Cardiac septum (tissue), 1 donor: ENCODE measurements at regions not wholly inside any gene's neighbourhood (a gene's known extent, or its start where the extent isn't known, plus 50 kb on each side); places are given as distances from the start of the nearest gene placed in this dataset.

Experiments used
- DNase-seq: peaks from one replicate; pipeline ENCODE4 v3.0.0-alpha.2; 2020; ENCODE audit warnings: low spot score
- intact Hi-C: fragments of 100-400 bp; cut with DNase I; formaldehyde crosslinking; loops from one replicate; pipeline ENCODE4 v1.14.0; 2022
- donor health status: DM: no; HTN: no; CAD: no.

- intact Hi-C loops: no loop called here
- peak; percentile 75 for DNase-seq
These were observed 509.7 kb upstream of the AKR1E2 start for GRCh38 chr10:4316161-4316810.

- DNase-seq: no peak
- intact Hi-C loops: no loop called here
These were observed 510.5 kb upstream of the AKR1E2 start for GRCh38 chr10:4315551-4315950.

DNA sequence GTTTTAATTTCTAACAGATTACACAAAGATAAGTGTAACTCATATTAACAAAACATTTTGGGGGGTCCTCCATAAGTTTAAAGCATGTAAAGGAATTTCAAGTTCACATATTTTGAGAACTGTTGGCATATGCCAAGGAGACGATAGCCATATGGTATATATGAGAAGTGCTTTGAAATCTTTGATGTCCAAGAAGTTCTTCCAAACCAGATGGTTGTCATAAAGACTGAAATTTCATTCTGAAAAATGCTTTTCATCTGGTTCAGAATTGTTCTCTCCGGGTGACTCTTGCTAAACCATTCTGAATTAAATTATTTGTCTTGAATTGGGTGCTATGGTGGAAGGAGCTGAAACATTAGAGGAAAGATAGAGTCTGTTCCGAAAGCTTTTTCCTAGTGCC is 513.0 kb upstream of the AKR1E2 start:
- DNase-seq: no peak
- intact Hi-C loops: no loop called here

DNA sequence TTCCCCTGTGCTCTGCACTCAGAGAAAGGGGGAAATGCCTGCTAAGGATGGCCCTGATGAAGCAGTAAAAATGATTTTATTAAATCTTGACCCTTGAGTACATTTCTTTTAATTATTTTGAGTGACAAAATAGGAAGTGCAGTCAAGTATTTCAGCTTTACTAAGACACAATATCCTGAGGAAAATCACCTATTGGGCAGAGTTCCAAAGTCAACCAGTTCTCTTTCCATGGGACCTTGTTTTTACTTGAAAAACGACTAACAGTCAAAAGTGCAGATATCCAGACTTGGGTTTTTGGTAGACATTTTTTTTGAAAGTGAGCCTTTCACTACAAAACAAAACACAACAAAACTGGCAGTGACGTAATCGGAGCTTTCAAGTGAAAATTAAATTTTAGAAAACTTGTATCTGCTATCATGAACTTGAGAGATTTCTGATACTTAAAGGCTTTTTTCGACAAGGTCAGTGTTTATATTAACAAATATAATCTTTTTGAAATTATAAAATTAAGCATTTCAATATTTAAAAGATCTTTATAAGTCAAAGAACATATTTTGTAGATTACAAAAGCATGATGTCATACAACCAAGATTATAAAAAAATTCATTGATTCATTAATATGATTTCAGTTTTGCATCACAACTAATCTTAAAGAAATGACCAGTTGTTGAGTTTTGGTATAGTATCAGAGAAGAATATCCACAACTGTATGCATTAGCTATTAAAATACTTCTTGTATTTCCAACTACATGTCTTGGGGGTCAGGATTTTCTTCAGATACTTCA is 513.8 kb upstream of the AKR1E2 start:
- no peak for DNase-seq
- intact Hi-C loops: no loop called here

DNA sequence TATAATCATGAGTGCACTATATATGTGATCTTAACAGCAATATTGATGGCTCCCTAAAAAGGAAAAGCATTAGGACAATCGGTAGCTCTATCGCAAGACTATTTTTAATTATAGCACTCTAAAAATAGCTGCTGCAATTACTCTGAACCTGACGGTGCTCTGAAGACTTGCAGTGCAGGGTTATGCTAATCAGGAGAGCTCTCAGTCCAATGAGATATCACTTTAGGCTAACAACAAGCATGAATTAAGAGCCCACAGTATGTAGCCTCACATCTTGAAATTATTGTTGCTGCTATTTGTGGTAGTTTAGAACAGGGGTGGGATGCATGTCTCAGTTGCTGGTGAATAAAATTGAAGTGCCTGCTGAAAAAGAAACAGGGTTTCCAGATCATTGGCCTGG is 515.8 kb upstream of the AKR1E2 start:
- DNase-seq: no peak
- intact Hi-C loops: no loop called here

GRCh38 chr10:4307910-4308309 is 518.1 kb upstream of the AKR1E2 start:
- DNase-seq: no peak
- intact Hi-C loops: loop anchor here (5.0 kb wide), 1 partner anchor 51 kb away; no protein-coding TSS in a partner anchor

GRCh38 chr10:4306871-4307270 is 519.1 kb upstream of the AKR1E2 start:
- intact Hi-C loops: loop anchor here (5.0 kb wide), 1 partner anchor 50 kb away; no protein-coding TSS in a partner anchor
- no peak for DNase-seq

DNA sequence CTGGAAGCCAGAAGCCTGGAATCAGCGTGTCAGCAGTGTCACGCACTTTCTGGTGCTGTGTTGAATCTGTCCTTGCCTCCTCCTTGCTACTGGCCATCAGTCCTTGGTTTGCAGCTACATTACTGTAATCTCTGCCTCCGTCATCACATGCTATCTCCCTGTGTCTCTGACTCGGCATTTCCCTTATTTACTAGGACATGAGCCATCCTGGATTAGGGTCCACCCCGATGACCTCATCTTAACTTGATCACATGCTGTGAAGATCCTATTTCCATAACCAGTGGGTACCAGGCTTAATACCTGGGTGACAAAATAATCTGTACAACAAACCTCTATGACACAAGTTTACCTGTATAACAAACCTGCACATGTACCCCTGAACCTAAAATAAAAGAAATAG is 518.0 kb upstream of the KLF6 start:
- DNase-seq: no peak

DNA sequence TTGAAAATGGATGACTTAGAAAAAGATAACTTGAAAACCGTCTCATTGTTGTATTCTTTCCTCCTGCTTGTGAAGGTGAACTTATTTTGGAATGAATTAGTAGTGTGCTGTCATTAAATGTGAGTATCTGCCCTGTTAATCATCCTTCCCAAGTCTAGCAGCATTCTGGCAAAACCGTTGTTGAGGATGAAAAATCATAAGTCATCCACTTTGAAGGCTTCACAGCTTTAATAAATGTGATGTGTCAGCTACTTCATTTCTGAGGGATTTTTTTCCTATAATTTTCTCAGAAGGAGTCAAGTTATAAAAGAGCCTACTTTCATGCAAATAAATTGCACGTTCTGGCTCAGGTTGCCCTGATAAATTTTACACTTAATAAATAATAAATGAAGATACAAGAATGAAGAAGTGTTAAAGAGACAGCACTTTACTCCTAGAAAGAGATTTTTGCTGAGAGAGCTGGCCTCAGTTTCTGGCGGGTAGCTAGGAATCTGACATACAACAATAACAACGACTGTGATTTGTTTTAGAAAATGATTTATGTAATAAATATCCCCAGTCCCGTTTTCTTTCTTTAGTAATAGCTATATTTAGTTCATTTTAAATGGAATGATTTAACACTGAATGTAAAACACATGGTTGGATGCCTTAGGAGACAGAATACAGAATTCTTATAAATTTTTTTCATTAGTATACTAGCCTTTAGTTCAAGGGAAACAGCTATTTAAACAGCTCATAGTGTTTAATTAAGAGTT is 516.5 kb upstream of the KLF6 start:
- intact Hi-C loops: no loop called here
- no peak for DNase-seq

More for the DNA sequence above, 518.0 kb upstream of the KLF6 start:
- intact Hi-C loops: no loop called here

DNA sequence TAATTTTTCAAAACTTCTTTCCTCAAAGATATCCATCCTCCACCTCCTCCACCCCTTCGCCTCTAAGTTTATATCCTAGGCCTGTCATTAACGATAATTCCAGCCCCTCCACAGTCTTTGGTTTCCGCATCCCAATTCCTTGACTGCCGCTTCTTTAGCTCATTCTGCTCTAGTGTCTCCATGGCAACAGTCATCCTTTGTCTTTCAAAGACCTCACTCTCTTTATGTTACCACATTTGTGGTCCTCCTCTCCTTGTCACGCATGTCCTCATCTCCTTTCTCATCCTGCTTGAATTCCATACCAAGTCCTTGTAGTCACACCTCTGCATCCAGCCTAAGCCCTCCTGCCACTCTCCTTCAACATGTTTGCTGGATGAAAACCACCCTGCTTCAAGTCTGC is 511.2 kb upstream of the KLF6 start:
- no peak for DNase-seq
- intact Hi-C loops: no loop called here

DNA sequence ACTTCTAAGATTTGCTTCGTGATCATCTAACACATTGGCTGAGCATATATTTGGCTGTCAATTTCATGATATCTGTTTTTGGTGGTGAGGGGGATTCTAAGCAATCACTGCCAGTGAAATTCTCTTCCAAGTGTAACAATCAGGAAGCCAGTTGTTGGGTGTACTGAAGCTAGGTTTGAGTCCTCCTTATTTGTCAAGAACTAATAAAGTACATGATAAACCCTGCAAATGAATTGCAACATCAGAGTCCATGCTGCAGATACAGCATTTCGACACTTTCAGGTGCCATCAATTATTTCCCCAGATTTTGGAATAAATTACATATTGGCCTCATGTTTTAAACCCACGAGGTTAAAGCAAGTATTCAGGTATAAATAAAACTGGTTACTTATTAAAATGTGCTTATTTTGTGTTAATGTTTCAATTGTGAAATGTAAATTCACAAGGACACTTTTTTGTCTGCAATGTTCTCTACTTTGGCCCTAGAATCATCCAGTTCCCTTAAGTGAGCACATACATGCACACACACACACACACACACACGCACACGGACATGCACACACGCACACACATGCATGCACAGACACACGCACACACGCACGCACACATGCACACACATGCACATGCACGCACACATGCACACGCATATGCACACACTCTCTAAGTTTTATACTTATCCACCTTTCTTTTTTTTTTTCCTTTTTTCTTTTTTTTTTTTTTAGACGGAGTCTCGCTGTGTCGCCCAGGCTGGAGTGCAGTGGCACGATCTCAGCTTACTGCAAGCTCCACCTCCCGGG is 510.2 kb upstream of the KLF6 start:
- no peak for DNase-seq

GRCh38 chr10:4294271-4294670 is 509.3 kb upstream of the KLF6 start:
- no peak for DNase-seq
- intact Hi-C loops: no loop called here

More for the DNA sequence above, 510.2 kb upstream of the KLF6 start:
- intact Hi-C loops: no loop called here

- intact Hi-C loops: no loop called here
- no peak for DNase-seq
These were observed 507.0 kb upstream of the KLF6 start for GRCh38 chr10:4291990-4292389.

DNA sequence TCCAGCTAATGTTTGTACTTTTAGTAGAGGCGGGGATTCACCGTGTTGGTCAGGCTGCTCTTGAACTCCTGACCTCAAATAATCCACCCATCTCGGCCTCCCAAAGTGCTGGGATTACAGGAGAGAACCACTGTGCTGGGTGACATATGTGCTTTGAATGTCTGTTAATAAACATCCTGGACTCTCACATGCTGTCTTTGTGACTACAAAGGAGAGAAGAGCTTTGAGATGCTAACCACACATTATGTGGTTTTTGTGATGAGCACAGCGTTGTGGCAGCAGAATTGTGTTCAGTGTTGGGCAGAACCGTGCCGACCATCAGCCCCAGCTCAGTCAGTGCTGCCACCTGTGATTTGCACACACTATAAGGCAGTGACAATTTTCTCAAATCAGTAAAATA is 500.1 kb upstream of the KLF6 start:
- intact Hi-C loops: no loop called here
- no peak for DNase-seq

DNA sequence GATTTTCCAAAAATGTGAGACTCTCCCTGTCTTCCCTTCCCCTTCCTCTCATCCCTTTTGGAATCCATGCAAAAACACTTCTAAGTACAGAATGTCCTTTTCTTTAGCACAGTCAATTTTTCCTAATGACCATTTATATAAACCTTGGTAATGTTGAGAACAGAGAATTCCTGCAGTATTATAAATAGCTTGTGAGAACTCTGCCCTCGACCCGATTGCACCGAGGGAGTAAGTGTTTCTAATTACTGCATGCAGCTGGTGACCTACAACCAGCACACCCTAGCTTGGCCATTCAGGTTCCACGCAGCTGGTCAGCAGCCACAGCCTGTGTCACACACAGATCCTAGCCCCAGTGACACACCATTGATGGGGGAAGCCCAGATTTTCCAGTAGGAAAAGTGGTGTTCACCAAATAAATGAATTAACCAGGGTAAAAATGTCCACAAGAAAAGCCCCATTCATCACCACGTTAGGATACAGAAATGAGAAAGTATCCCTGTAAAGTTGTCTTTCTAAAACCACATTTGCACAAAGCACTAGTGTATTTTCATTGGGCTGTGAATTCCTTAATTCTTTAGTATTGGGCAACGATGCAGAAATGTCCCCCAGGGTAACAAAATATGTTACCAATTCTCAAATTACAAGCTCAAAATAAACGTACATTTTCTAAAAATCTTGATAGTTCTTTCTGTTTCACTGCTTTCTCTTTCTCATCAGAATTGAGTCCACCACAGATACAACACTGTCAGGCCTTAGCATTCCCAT is 499.0 kb upstream of the KLF6 start:
- intact Hi-C loops: no loop called here
- DNase-seq: no peak

DNA sequence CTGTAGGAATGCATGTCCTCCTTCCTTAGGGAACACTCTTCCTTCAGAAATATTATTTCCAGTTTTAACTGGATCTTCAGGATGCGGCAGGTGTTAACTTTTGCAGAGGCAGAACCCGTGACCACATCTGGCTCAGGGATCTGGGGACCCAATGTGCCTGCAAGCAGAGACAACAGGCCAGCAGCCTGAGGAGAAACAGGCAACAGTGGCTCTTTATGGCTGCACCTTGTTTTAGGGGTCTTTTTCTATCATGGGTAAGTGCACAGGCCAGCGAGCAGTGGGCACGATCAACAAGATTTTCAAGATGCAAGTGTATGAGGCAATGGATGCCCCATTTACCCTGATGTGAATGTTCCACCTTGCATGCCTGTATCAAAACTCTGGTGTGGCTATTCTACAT is 497.5 kb upstream of the KLF6 start:
- intact Hi-C loops: no loop called here
- no peak for DNase-seq

GRCh38 chr10:4281190-4281825 is 496.3 kb upstream of the KLF6 start:
- no peak for DNase-seq

GRCh38 chr10:4280461-4281189 is 495.6 kb upstream of the KLF6 start:
- DNase-seq: no peak
- intact Hi-C loops: no loop called here

More at GRCh38 chr10:4281190-4281825, 496.3 kb upstream of the KLF6 start:
- intact Hi-C loops: no loop called here
